Lower leg skin (tissue), 3 donors: ENCODE measurements at regions not wholly inside any gene's neighbourhood (a gene's known extent, or its start where the extent isn't known, plus 50 kb on each side); places are given as distances from the start of the nearest gene placed in this dataset.

Experiments used
- POLR2A ChIP-seq, 2 donors: fragments of 450-650 bp; IDR thresholded peaks; one replicate each; pipeline ENCODE4 v1.6.1; 2016 to 2017; ENCODE audit warnings: antibody characterized with exemption in 2 of 2, mild to moderate bottlenecking in 1 of 2, moderate library complexity in 1 of 2
- TF ChIP-seq, protein P1 (sequence below), 3 donors: fragments of 450-650 bp; IDR thresholded peaks; one replicate each; pipeline ENCODE4 v1.5.1; 2016; ENCODE audit warnings: antibody characterized with exemption in 3 of 3, mild to moderate bottlenecking in 3 of 3, moderate library complexity in 2 of 3

DNA sequence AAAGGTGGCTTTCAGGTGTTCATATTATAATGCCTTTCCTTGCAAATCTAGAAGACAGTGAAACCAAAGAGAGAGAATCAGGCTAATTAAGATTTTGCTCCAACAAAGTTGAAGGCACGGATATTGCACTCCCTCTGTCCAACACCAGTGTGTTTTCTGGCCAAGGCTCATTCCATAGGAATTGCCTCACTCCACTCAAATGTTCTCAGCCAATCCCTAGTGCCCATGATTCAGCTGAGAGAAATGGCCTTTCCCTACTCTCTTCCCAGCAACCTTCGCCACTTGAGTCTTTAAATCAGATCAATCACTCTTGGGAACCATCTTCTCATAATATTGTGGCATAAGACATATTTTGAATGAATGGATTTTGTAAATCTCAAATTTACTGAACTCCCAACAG lies 768.2 kb upstream of the ACVR2A start:
- TF ChIP-seq, protein P1, sequence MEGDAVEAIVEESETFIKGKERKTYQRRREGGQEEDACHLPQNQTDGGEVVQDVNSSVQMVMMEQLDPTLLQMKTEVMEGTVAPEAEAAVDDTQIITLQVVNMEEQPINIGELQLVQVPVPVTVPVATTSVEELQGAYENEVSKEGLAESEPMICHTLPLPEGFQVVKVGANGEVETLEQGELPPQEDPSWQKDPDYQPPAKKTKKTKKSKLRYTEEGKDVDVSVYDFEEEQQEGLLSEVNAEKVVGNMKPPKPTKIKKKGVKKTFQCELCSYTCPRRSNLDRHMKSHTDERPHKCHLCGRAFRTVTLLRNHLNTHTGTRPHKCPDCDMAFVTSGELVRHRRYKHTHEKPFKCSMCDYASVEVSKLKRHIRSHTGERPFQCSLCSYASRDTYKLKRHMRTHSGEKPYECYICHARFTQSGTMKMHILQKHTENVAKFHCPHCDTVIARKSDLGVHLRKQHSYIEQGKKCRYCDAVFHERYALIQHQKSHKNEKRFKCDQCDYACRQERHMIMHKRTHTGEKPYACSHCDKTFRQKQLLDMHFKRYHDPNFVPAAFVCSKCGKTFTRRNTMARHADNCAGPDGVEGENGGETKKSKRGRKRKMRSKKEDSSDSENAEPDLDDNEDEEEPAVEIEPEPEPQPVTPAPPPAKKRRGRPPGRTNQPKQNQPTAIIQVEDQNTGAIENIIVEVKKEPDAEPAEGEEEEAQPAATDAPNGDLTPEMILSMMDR (IDR thresholded peaks at IDR 0.05) = no peak
- TF ChIP-seq POLR2A (IDR thresholded peaks at IDR 0.05) = no peak
